GM21737 (cell line): ENCODE measurements at regions not wholly inside any gene's neighbourhood (a gene's known extent, or its start where the extent isn't known, plus 50 kb on each side); places are given as distances from the start of the nearest gene placed in this dataset.

ENCODE experiments used
- ATAC-seq: cut with Tn5 transposase; IDR thresholded peaks from one replicate; pipeline ENCODE4 v1.9.1; 2021; ENCODE audit warnings: mild to moderate bottlenecking, moderate library complexity; ENCODE audit not compliant: unreplicated experiment

DNA sequence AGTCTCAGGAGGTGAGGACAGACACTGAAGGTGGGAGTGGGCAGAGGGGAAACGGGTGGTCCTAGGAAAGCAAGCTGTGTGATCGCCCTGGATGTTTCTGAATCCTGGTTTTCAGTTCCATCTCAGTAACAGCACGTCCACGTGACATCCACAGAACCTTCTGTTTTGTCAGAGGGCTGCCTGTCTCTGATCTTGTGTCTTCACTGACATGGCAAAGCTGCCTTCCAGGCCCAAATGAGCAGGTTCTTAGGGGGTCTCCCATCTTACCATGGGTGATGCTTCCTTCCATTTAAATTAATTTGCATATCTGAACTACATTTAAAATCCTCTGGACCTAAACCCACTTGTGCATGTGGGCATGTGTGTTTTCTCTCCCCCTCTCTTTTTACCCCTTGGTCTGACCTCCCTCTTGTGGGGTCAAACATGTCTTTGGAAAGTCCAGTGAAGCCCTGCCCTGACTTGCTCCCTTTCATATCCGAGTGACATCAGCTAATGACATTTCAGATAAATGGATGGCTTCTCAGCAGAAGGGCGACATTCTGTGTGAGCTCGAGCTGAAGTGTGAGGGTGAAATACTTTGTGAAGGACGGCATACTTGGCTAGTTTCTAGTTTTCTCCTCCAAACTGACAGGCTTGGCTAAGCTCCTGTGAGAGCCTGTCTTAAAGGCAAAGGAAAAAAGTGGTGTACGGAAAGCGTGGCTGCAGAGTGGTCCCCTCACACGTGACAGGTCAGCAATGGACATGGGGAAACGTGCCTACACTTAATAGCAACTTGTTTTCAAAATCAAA is 204.8 kb upstream of the S1PR3 start:
- ATAC-seq, result no peak

DNA sequence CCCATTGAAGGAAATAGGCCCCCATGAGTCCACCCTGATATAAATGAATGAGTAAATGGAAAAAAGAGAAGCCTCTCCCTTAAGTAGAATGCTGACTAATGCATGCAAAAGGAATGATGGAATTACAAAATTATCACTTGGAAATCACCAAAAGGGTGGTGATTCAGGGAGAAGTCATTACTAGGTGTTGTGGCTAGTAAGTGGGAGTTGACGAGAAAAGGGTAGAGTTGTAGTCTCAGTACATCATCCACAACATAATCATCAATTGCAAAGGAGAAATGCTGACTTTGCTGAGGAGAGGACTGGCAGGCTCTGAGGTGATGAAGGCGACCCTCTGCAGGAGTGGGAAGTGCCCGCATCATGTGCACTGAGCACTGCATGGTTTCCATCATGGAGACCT is 201.5 kb upstream of the S1PR3 start:
- ATAC-seq, result no peak

DNA sequence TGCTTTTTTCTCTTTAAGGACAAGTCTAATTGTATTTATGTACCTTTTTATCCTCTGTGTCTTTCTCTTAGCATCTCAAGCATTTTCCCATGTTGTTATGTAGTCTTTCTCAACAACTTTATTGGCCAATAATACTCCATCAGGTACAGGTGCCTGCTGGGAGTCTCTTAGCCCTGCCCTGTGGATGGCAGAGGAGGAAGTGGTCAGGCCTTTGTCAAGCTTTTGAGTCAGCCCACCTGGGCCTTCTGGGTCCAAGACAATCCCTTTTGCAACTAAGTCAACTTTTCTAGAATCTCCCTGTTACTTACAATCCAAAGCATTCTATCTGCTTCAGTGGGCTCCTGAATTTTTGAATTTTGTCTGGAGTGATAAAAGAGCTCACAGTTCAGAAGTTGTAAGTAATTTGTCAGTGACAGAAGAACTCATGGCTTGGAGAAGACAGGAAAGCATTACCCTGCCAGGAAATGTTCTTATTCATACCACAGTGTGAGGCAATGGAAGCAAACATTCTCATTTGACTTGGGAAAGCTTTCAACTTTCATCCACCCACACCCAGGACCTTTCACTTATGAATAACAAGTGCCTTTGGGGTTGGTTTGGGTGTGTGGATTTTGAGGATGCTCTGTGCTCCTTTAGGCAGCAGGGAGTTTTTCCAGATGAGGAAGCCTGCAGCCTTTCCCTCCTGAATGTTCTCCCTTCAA is 200.0 kb upstream of the S1PR3 start:
- no peak for ATAC-seq

DNA sequence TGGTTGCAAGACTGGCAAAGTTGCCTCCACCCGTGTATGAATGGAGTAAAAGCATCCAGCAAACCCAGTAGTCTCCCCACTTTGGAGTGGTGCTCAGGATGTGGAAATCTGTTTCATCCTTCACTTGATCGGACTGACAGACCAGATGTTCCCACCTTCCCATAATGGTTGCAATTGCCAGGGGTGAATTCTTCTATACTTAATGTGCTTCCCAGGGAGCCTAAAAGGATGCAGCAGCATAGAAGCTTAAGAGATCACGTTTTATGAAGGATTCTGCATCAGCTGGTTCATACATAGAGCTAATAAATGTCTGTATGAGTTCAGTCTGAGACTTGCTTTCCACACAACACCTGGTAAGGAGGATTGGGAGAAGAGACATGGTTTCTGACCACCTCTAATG is 198.8 kb upstream of the S1PR3 start:
- ATAC-seq, result no peak

DNA sequence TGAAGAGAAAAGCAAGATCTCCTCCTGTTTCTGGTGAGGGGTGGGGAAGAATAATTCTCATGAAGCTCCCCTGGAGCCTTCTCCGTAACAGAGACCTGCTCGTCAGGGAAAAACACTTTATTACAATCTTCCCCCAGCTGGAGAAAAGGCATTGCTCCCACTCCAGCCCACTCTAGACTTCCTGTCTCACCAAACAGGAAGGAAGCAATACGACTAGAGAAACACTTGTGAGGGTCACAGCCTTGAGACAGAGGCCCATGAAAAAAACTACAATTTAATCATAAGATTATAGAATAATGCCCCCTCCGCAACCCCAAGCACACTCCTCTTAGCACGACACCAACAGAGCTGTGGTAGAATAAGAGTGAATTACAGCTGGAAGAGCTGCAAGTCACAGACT is 197.2 kb upstream of the S1PR3 start:
- no peak for ATAC-seq

DNA sequence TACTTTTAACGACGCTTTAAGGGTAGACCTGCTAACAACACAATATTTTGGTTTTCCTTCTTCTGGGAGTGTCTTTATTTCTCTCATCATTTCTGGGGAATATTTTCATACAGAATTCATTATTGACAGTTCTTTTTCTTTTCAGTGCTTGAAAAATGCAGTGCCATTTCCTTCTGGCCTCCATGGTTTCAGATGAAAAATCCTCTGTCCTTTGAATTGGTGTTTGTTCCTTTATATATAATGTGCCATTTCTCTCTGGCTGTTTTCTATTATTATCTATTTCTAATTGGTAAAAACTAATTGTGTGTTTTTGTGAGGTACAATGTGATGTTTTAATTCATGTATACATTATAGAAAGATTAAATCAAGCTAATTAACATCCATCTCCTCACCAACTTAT is 194.3 kb upstream of the S1PR3 start:
- ATAC-seq, result no peak

DNA sequence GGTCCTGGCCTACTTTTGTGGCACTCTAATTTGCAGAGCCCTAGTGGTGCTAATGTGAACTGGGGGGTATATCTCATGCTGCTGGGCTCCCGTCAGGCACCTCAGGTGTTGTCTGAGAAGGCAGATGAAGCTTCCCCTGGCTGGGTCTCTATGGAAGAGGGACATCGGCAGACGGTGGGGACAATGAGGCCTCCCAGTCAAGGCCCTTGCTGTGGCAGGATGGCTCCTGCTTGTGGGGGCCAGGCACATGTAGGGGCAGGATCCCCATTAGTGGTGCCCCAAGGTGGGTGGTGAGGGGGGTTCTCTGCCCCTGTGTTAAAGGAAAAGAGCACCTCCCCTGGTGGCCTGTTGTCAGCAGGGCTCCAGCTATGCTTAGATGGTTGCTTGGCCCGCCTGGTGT is 192.8 kb upstream of the S1PR3 start:
- ATAC-seq, result no peak

DNA sequence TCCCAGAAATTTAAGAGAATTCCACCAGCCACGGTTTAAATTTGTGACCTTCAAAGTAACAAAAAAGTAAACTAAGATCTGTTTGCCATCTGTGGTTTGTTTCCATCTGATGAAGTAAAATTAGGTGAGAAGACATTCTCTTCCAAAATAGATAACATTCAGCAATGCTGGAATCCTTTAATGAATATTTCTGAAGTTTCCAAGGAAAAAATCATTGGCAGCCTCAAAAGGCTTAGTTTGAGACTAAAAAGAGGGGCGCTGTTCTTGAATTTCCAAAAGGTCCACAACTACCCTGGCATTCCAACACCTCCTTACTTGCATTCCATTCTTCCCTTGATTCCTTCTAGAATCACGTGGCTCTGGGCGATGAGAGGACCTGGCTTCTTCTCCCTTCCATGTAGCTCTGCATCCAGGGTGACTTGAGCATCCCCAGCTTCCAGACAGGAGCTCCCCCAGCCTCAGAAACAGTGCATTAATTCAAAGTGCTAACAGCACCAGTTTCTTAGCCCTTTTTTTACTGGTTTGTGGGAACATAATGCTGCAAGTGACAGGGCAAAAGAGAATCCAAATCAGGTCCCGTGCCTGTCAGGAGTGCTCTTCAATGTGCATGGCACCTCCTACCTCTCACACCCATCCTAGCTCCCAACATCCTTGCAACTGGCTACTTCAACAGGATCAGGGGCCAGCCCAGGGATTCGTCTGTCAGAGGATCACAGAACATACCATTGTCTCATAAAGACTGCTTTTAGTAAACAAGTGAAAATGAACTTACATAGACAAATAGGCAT is 191.5 kb upstream of the S1PR3 start:
- no peak for ATAC-seq

DNA sequence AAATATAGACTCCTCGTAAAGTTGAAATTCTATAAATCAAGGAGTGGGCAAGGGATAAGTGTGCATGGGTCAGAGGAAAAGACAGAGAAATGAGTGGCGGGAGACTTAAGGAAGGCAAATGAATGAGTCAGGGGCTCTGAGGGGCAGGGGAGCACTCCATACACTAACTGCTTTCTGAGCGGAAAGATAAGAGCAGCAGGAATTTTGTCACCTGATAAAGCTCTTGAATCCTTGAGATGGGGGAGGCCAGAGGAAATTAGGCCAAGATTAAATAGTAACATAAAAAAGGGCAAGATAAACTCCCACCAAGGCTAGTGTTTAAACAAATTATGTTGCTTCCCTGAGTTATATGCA is 191.0 kb upstream of the S1PR3 start:
- no peak for ATAC-seq

DNA sequence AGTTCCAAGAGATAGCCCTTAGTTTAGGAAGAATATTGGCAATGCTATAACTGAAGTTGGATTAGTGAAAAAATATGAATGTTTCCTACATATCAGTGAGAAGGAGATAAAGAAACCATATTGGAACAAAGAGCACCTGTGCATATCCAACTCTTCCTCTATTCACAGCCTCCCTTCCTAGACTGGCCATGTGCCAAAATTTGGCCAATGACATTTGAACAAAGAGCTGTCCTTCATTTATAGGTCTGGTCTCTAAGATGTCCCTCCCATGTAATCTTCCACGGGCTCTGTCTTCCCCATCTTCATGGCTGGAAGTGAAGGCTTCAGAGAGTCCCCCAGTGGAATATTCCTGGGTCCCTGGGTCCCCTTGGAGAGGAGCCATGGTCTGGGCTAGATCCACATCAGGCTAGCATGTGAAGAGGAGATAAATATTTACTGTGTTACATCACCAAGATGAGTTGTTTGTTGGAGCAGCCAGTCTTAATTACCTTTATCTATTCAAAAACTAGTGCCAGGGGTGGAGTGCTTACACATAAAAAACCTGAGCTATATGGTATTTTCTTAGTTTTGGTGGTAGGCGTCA is 190.0 kb upstream of the S1PR3 start:
- ATAC-seq, result no peak

DNA sequence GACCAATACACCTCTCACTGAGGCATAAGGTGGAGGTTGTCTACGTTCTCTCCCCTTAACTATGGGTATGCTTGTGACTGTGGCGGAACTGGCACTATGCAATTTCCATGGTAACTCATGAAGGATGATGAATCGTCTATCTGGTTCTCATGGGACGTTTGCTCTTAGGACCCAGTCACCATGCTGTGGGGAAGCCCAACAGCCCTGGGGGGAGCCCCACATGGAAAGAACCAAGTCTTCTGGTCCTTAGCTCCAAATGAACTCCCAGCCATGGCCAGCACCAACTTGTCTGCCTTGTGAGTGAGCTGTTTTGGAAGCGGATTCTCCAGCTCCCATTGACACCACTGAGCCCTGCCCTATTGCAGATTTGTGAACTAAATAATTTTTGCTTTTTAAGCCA is 188.7 kb upstream of the S1PR3 start:
- no peak for ATAC-seq

DNA sequence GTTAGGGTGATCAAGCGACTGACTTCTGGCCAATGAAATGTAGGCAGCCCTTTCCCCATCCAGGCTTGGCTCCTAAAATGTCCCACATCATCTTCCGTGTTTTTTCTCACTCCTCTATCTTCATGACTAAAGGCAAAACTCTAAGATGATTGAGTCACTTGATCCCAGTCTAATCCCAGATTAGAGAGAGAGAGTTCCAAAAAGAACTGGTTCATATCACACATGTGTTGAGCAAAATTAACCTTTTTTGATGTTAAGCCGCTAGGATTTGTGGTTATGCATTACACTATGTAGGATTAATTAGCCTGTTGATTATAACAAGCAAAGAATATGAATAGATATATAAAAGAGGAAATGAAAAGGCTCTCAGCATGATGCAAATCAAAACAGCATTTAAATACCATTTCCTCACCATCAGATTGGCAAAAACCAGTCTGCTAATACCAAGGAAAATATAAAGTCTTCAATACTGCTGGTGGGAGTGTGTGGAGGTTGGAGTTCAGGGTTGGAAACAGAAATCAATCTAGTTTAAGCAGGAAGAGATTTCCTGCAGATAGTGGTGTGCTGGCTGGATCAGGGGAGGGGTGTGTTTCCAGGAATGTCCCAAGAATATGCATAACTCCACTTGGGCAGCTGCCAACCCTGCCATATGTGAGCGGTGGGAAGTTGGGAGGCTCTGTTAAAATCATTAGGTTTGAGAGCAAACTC is 187.6 kb upstream of the S1PR3 start:
- ATAC-seq, result no peak

DNA sequence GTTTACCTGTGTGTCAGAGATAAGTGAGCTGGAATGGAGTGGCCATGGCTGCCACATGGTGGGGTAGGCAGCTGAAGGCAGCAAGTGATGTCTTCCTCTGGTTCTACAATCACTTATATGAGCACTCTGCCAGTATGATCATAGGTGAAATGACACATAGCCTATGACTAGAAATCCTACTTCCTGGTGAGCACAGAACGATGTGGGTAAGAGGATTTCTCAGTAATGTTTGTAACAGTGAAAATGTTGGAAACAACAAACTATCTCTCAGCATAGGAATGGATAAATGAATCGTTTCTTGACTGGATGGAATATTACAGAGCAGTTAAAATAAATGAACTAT is 187.0 kb upstream of the S1PR3 start:
- ATAC-seq, result no peak

DNA sequence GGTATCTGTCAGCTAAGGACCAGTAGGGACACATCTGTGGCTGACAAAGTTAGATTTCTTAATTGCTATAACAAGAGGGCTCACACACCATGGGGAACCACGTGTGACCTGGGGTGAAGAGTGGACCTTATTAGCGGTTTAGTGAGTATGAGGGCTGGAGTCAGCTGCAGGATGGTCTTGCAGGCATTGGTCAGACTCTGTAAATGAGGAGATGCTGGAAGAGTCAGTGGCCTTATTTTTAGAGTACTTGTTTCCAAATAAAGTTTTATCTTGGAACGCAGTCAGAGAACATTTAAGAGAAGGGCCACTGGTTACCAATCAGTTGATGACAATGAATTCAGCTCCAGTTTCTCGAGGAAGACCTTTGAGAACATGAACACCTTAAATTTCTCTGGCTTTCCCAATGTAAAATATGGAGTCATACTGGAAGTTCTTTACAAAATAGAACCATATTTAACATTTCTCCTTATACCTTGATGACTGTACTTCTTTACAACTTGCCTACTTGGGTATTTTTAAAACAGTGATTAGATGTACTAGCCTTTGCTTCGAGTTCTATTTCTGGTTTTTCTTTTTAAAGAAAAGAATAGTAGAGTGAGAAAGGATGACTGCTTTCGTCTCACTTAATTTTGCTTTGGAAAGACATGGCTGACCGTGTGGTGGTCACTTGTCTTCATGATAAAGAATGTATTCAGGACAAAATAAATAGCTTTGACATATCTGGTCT is 185.9 kb upstream of the S1PR3 start:
- ATAC-seq, result no peak

DNA sequence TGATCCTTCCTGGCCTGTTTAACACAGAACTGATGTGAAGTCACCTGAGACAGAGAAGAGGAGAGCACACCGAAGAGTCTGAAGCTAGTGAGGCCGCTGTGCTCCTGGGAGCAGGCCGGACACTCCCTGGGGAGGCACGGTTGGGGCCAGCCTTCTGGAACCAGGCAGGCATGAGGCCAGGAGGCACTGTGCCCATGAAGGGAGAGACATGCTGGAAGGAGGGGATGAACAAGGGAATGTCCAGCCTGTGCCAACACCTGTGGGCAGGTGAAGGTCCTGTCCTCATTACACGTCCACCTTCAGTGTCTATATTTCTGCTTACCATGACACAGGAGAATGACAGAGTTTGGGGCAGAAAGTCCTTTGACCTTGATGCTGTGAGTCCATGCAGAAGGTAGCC is 183.8 kb upstream of the S1PR3 start:
- ATAC-seq, result no peak

DNA sequence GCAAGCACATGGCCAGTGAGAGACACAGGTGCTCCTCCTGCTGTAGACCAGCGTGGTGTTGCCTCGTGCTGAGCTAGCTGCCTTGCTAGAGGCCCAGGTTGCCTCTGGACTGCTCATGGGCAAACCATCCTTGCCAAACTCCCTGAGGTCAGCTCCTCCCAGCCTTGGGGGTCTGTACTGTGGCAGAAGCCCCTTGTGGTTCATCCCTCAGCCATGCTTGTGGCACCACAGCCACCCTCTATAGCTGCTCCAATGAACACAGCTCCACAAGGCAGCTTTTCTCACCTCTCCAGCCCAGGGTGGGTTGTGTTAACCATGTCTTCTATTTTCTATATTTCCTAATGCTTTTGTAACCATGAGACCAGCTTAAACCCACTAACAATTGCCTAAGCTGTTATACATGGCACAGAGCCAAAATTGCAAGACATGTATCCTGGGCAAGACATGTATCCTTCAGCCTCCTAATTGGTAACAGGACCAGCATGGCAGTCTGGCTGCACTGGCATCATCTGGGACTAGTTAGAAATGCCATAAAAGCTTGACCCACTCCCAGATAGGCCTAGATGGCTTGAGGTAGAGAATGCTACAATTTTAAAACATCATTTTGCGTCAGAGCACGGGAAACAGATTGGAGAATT is 183.1 kb upstream of the S1PR3 start:
- ATAC-seq, result no peak

DNA sequence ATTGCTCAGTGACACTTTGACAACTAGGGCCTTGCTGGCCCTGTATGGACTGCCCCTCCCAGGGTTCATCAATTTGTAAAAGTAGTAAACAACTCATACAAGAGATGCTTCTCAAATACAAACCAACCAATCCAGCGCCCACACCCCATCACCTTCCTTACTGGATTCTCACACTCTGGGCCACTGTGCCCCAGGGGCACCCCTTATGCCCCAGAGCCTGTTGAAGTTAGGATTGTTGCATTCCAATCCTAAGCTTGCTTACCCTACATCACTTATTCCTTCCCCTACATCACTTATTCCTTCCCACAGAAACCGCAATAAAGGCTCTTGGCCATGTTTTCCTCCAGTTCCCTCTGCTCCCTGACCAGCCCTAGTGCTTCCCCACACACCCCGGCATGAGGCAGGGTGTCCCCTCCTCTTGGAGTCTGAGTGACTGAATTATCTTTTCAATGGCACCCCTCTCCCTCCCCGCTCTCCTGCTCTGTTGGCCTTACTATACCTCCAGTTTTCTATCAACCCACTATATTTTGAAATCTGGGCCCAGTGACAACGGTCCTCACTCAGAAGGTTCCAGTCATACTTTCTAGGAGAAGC is 182.4 kb upstream of the S1PR3 start:
- no peak for ATAC-seq

DNA sequence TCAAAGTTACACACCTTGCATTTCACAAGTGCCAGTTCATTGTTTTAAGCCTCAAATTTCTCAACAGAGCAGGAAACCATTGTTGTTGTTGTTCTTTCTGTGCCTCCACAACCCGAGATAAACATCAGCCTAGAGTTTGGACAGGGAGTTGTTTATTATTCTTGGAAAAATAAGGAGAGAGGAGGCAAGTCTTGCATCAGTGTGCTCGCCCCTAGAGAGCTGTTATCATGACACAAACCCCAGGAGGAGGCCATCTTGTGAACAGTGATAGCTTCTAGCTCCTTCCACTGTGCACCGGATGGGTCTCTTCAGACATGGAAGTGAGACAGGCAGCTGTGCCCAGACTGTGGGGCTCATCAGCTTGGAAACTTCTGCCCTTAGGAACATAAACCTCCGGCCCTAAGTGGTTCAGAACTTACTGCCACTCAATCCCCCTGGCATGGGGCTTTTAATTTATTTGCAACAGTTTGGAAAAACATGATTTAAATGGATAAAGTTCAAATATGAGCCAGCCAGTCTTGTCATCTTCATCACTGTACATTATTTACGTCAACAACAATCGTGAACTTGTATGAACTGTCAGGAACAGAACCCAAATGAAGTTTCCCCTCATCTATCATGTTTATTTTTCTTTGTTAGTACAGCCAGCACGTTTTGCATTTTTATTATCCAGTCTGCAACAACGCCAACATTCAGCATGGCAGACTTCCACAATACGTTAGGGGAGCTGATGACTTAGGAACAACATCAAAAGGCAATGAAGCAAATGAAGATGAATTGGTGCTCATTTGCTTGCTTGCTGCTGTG is 181.7 kb upstream of the S1PR3 start:
- no peak for ATAC-seq

DNA sequence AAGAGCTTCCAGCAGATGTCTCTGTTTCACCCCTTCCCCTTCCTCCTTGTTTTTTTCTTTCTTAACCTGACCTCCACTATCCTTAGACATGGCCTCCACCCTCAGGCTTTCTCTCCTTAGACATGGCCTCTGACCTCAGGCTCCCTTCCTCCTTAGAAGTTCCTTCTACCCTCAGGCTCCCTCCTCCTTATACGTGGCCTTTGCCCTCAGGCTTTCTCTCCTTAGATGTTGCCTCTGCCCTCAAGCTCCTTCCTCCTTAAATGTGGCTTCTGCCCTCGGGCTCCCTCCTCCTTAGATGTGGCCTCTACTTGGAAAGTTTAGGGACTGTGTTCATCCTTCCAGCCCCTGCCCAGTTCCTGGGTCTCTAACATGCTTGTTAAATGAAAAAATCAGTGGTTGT is 180.4 kb upstream of the S1PR3 start:
- no peak for ATAC-seq
